WTC11 (cell line): ENCODE measurements at regions not wholly inside any gene's neighbourhood (a gene's known extent, or its start where the extent isn't known, plus 50 kb on each side); places are given as distances from the start of the nearest gene placed in this dataset.

Experiments used
- ATF2 ChIP-seq: sonication (generic); formaldehyde crosslinking; IDR thresholded peaks from 2 replicates; pipeline ENCODE4 v1.8.1; 2022; ENCODE audit warnings: low read depth, missing genetic modification reagents, borderline replicate concordance
- ATF3 ChIP-seq: sonication (generic); formaldehyde crosslinking; conservative IDR thresholded peaks from 2 replicates; pipeline ENCODE4 v1.8.1; 2022; ENCODE audit warnings: mild to moderate bottlenecking, missing genetic modification reagents
- CBFB ChIP-seq: sonication (generic); formaldehyde crosslinking; IDR thresholded peaks from 2 replicates; pipeline ENCODE4 v1.8.1; 2022; ENCODE audit warnings: mild to moderate bottlenecking, low read depth, missing genetic modification reagents
- CREB1 ChIP-seq: sonication (generic); formaldehyde crosslinking; IDR thresholded peaks from 2 replicates; pipeline ENCODE4 v1.8.0; 2023; ENCODE audit warnings: mild to moderate bottlenecking, missing genetic modification reagents
- ETV6 ChIP-seq: sonication (generic); formaldehyde crosslinking; IDR thresholded peaks from 2 replicates; pipeline ENCODE4 v1.8.1; 2022; ENCODE audit warnings: mild to moderate bottlenecking, missing genetic modification reagents
- JUN ChIP-seq: sonication (generic); formaldehyde crosslinking; IDR thresholded peaks from 2 replicates; pipeline ENCODE4 v1.8.0; 2023; ENCODE audit warnings: mild to moderate bottlenecking, missing genetic modification reagents
- SMAD4 ChIP-seq: sonication (generic); formaldehyde crosslinking; IDR thresholded peaks from 2 replicates; pipeline ENCODE4 v1.8.0; 2022; ENCODE audit warnings: mild to moderate bottlenecking, missing genetic modification reagents
- TEAD4 ChIP-seq: sonication (generic); formaldehyde crosslinking; IDR thresholded peaks from 2 replicates; pipeline ENCODE4 v1.8.0; 2022; ENCODE audit warnings: mild to moderate bottlenecking, missing genetic modification reagents
- ZBTB21 ChIP-seq: sonication (generic); formaldehyde crosslinking; IDR thresholded peaks from 2 replicates; pipeline ENCODE4 v1.8.1; 2023; ENCODE audit warnings: mild to moderate bottlenecking, missing genetic modification reagents, borderline replicate concordance
- ZNF396 ChIP-seq: fragments of 250-450 bp; sonication (Bioruptor Pico); IDR thresholded peaks from 2 replicates; pipeline ENCODE4 v1.8.0; 2021; ENCODE audit warnings: mild to moderate bottlenecking, moderate library complexity, borderline replicate concordance
- TF ChIP-seq, protein P1 (sequence below): fragments of 200-600 bp; IDR thresholded peaks from 2 replicates; pipeline ENCODE4 v1.8.0; 2022; ENCODE audit warnings: antibody characterized with exemption

GRCh38 chr2:11969774-11970173 is 223.3 kb downstream of the LPIN1 start:
- TF ChIP-seq JUN, result no peak
- TF ChIP-seq ETV6 (CRISPR knock-in tag), result no peak
- TF ChIP-seq, protein P1, sequence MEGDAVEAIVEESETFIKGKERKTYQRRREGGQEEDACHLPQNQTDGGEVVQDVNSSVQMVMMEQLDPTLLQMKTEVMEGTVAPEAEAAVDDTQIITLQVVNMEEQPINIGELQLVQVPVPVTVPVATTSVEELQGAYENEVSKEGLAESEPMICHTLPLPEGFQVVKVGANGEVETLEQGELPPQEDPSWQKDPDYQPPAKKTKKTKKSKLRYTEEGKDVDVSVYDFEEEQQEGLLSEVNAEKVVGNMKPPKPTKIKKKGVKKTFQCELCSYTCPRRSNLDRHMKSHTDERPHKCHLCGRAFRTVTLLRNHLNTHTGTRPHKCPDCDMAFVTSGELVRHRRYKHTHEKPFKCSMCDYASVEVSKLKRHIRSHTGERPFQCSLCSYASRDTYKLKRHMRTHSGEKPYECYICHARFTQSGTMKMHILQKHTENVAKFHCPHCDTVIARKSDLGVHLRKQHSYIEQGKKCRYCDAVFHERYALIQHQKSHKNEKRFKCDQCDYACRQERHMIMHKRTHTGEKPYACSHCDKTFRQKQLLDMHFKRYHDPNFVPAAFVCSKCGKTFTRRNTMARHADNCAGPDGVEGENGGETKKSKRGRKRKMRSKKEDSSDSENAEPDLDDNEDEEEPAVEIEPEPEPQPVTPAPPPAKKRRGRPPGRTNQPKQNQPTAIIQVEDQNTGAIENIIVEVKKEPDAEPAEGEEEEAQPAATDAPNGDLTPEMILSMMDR, result no peak
- TF ChIP-seq SMAD4 (CRISPR knock-in tag), result no peak
- TF ChIP-seq CREB1 (CRISPR knock-in tag), result no peak
- no peak for TF ChIP-seq ATF2 (CRISPR knock-in tag)
- TF ChIP-seq CBFB, result no peak
- TF ChIP-seq TEAD4 (CRISPR knock-in tag), result no peak
- TF ChIP-seq ZNF396, result no peak
- no peak for TF ChIP-seq ZBTB21
- no peak for TF ChIP-seq ATF3
